ENCODE measurements at regions not wholly inside any gene's neighbourhood (a gene's known extent, or its start where the extent isn't known, plus 50 kb on each side); places are given as distances from the start of the nearest gene placed in this dataset.

GRCh38 chr3:64306745-64307144 is 81.5 kb upstream of the PRICKLE2 start:
- DNase-seq = no peak

- DNase-seq = no peak
Observed at GRCh38 chr3:64305731-64306130, 80.5 kb upstream of the PRICKLE2 start.

DNA sequence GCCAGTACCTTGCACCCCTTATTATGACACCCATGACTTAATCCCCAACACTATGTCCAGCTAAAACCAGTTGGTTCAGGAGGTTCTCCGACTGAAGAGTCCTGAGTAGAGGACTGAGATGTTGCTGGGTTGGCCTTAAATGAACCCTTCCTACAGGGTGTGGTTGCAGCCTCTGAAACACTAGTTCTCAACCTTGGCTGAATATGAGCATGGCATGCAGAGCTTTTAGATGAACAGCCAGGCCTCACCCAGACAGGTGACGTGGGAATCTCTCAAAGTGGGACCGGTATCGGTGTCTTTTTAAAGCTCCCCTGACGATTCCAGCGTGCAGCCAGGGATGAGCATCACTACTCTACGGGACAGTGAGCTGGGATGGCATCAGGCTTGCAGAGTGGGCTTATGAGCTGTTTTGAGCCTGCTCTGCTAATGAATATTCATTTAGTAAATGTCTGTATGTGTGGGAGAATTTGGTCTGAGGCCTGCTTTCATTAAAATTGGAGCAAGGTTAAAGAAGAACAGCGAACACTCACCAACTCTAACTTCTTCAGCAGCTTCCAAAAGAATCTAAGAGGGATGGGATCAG is 79.7 kb upstream of the PRICKLE2 start:
- no peak for DNase-seq

DNA sequence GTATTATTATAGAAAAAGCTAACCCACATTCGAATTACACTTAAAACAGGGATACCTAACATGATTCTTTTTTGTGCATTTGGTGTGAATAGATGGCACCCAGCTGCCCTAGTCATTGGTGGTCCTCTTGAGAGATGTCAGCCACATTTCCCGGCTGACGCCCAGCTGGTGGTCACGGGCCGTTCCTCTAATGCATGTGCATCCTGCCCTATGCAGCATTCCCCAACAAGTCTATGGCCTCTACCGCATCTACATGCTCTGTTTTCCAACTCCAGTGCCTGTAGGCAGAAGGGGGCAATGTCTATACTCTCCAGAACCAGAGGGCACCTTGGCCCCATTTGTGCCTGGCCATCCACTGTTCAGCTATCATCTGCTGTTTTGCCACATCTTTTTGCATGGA is 78.6 kb upstream of the PRICKLE2 start:
- DNase-seq = no peak

GRCh38 chr3:64303401-64303800 is 78.1 kb upstream of the PRICKLE2 start:
- DNase-seq = no peak

DNA sequence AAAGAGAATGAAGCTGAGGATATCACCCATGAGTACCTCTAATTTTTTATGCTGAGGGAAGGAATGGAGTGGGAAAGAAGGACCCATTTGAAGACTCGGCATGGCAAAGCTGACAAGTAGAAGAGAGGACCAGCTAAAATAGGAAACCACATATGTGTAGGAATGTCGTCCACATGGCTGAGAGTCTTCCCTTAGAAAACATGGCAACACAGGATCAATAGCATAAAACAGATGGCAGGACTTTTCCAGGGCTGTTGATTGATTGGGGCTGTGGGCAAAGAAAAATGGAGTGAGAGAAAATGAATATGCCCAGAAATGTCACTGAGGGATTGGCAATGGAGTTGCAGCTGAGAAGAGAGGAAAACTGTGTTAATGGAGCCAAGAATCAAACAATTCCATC is 76.2 kb upstream of the PRICKLE2 start:
- no peak for DNase-seq

GRCh38 chr3:64300790-64301423 is 75.6 kb upstream of the PRICKLE2 start:
- DNase-seq = no peak

- no peak for DNase-seq
Observed at GRCh38 chr3:64299206-64299605, 73.9 kb upstream of the PRICKLE2 start.

- DNase-seq = no peak
Observed at GRCh38 chr3:64297563-64297962, 72.3 kb upstream of the PRICKLE2 start.

DNA sequence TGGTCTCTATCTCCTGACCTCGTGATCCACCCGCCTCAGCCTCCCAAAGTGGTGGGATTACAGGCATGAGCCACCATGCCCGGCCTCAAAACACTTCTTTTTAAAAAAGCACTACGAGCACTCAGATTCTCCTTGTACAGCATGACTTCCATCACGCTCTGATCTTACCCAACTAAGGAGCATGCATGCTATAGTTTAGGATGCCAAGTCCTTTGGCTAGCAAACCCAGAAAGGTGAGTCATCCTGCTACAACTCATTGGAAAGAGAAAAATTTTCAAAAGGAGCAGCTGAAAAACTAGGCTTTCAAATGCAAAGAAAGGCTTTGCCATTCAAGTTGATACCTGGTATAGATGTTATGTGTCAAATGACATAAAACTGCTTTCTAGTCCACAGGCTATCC is 70.3 kb upstream of the PRICKLE2 start:
- peak; percentile 83 for DNase-seq

DNA sequence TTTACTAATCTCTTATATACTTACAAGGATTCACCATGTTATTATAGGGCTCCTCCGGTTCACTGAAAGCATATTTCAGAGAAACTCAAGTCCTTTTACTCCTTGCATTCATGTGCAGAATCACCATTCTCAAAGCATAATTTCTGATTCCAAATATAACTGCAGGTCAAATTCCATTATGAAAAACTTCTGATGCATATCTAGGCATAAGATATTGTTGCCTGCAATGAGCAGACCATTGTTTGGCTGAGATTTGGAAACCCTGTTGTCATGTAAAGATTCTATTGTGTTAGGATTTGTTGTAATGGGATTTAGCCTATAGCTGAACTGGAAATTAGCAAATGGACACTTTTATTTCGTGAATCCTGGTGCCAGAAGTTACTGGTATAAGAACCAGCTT is 69.5 kb upstream of the PRICKLE2 start:
- DNase-seq = no peak

DNA sequence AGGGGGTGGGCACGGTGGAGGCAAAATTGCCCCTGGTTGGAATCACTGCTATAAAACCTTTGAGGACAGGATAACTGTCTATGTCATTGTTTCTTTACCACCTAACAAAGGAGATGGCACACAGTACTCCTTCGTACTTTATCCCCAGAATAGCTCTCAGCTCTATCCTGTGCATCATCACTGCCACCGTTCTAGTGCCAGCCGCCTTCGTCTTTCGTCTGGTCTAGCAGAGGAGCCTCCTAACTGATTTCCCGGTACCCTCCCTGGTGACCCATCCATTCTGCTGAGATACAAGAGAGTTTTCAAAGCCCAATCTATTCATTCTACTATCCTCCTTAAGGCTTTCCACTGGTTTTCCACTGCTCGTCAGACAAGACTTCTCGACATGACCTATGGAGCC is 67.9 kb upstream of the PRICKLE2 start:
- DNase-seq = no peak

DNA sequence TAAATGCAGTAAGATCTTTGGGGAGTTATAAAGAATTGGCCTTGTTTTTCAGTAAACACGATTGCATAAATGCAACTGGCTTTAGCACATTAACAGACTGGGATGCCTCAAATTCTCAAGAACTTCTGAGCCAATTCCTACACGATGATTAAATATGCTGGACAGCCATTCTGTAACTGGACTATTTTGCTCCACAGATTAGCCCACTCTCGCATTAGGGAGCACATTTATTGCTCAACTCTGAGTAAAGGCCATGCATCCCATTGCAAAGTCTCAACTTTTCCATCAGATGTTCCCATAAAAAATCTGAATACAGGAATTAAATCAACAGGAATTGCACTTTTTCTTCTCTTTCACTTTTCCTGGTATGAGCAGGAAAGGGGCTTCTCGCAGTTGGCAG is 66.7 kb upstream of the PRICKLE2 start:
- DNase-seq = peak; percentile 36

GRCh38 chr3:64291345-64291744 is 66.1 kb upstream of the PRICKLE2 start:
- DNase-seq = peak; percentile 85

DNA sequence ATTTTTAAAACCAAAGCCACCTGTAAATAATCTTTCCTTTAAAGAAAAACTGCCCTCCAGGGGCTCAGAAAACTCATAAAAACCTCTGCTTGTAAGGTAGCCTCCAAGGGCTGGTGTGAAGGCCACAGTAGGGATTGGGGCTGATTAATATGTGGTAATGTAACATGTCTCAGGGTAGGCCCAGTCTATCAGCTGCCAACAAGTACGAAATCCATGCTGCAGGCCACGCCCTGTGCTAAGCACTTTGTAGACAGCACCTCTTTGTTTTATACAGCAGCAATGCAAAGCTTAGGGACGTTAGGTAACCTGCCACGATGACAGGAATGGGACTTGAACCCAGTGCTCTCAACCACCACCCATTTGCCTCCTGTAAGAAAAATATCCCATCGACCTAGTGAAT is 65.6 kb upstream of the PRICKLE2 start:
- no peak for DNase-seq

- DNase-seq = no peak
Observed at GRCh38 chr3:64290161-64290560, 64.9 kb upstream of the PRICKLE2 start.

DNA sequence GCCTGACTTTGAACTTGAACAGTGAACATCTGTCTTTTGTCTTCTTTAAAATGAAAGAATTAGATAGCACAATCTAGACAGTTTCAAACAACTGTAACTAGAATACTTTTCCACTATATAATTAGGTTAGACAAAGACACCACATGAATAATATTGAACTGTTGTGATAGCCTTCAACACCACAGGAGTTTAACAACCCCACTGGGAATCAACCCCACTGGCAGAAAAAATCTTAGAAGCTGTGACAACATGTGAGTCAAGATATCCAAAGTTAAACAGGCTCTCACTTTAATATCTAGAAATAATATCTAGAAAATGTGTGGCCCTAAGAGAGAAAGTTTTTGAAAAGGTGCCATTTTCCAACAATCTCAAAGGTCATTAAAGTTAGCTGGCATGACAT is 64.4 kb upstream of the PRICKLE2 start:
- no peak for DNase-seq

DNA sequence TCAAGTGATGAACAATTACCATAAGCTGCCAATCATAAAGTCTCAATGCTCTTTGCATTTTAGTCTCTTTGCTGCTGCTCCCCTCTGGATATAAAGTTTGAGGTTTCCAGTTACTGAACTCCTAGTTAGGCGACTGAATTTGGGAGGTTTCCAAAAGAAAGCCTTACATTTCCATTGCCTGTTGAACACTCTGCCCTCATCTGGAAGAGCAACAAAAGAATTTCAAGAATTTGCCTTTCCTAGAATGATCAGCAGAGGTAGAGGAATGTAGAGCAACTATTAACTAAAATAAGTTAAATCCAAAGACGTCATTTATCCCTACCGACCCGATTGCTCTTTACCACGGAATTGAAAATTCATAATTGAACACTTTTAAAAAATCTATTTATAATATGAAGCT is 53.4 kb upstream of the PRICKLE2 start:
- DNase-seq = peak; percentile 76

- DNase-seq = no peak
Observed at GRCh38 chr3:64276131-64276530, 50.9 kb upstream of the PRICKLE2 start.

All from NCI-H226 (cell line).